HG03139 (cell line): ENCODE measurements at regions not wholly inside any gene's neighbourhood (a gene's known extent, or its start where the extent isn't known, plus 50 kb on each side); places are given as distances from the start of the nearest gene placed in this dataset.
"Not testable (repeated sequence)": the region's sequence is repeated elsewhere in the genome, so short reads cannot be mapped to it uniquely, and the experiment has no call there.

Experiments
- ATAC-seq: cut with Tn5 transposase; IDR thresholded peaks from one replicate; pipeline ENCODE4 v1.9.1; 2021; ENCODE audit not compliant: unreplicated experiment

GRCh38 chr5:8528106-8528505 is 659.2 kb downstream of the MTRR start:
- no peak for ATAC-seq

- ATAC-seq, result no peak
Measured at GRCh38 chr5:8538821-8539220, 669.9 kb downstream of the MTRR start.

- no peak for ATAC-seq
Measured at GRCh38 chr5:8540317-8540716, 671.4 kb downstream of the MTRR start.

- no peak for ATAC-seq
Measured at GRCh38 chr5:8550921-8551320, 682.0 kb downstream of the MTRR start.

GRCh38 chr5:8553364-8553763 is 684.4 kb downstream of the MTRR start:
- ATAC-seq, result no peak

- ATAC-seq, result no peak
Measured at GRCh38 chr5:8557728-8558127, 688.8 kb downstream of the MTRR start.

GRCh38 chr5:8560776-8561175 is 691.8 kb downstream of the MTRR start:
- ATAC-seq, result no peak

- no peak for ATAC-seq
Measured at GRCh38 chr5:8561224-8561840, 692.4 kb downstream of the MTRR start.

- ATAC-seq, result no peak
Measured at GRCh38 chr5:8561854-8562253, 692.9 kb downstream of the MTRR start.

- ATAC-seq, result not testable (repeated sequence)
Measured at GRCh38 chr5:8563540-8563939, 694.6 kb downstream of the MTRR start.

- ATAC-seq, result no peak
Measured at GRCh38 chr5:8568858-8569257, 699.9 kb downstream of the MTRR start.

- ATAC-seq, result no peak
Measured at GRCh38 chr5:8570528-8570927, 701.6 kb downstream of the MTRR start.

- ATAC-seq, result no peak
Measured at GRCh38 chr5:8576178-8576577, 707.2 kb downstream of the MTRR start.

GRCh38 chr5:8577792-8578191 is 708.8 kb downstream of the MTRR start:
- no peak for ATAC-seq

- ATAC-seq, result no peak
Measured at GRCh38 chr5:8580298-8580697, 711.4 kb downstream of the MTRR start.

GRCh38 chr5:8581047-8581446 is 712.1 kb downstream of the MTRR start:
- no peak for ATAC-seq

GRCh38 chr5:8585230-8586018 is 716.5 kb downstream of the MTRR start:
- no peak for ATAC-seq

- no peak for ATAC-seq
Measured at GRCh38 chr5:8590959-8591358, 722.0 kb downstream of the MTRR start.

- no peak for ATAC-seq
Measured at GRCh38 chr5:8598356-8598755, 729.4 kb downstream of the MTRR start.

- ATAC-seq, result no peak
Measured at GRCh38 chr5:8598996-8599395, 730.0 kb downstream of the MTRR start.

GRCh38 chr5:8600843-8601242 is 731.9 kb downstream of the MTRR start:
- ATAC-seq, result no peak

- no peak for ATAC-seq
Measured at GRCh38 chr5:8601831-8602354, 732.9 kb downstream of the MTRR start.
